ENCODE measurements at regions not wholly inside any gene's neighbourhood (a gene's known extent, or its start where the extent isn't known, plus 50 kb on each side); places are given as distances from the start of the nearest gene placed in this dataset.

- no peak for DNase-seq (ENCODE audit: low read depth)
These were observed 51.2 kb downstream of the FOXL3 start for GRCh38 chr7:340979-341694.

GRCh38 chr7:341841-342638 lies 52.1 kb downstream of the FOXL3 start:
- DNase-seq (ENCODE audit: low read depth) = no peak

GRCh38 chr7:342681-343216 lies 52.8 kb downstream of the FOXL3 start:
- DNase-seq (ENCODE audit: low read depth) = no peak

GRCh38 chr7:343227-343822 lies 53.4 kb downstream of the FOXL3 start:
- no peak for DNase-seq (ENCODE audit: low read depth)

GRCh38 chr7:343864-344607 lies 54.1 kb downstream of the FOXL3 start:
- no peak for DNase-seq (ENCODE audit: low read depth)

- no peak for DNase-seq (ENCODE audit: low read depth)
These were observed 54.6 kb downstream of the FOXL3 start for GRCh38 chr7:344608-344994.

GRCh38 chr7:346116-346898 lies 56.3 kb downstream of the FOXL3 start:
- no peak for DNase-seq (ENCODE audit: low read depth)

- no peak for DNase-seq (ENCODE audit: low read depth)
These were observed 57.1 kb downstream of the FOXL3 start for GRCh38 chr7:347001-347590.

- no peak for DNase-seq (ENCODE audit: low read depth)
These were observed 57.9 kb downstream of the FOXL3 start for GRCh38 chr7:347644-348479.

GRCh38 chr7:348480-348844 lies 58.5 kb downstream of the FOXL3 start:
- no peak for DNase-seq (ENCODE audit: low read depth)

- no peak for DNase-seq (ENCODE audit: low read depth)
These were observed 59.2 kb downstream of the FOXL3 start for GRCh38 chr7:348962-349743.

- DNase-seq (ENCODE audit: low read depth) = no peak
These were observed 61.3 kb downstream of the FOXL3 start for GRCh38 chr7:351256-351655.

GRCh38 chr7:351681-352480 lies 61.9 kb downstream of the FOXL3 start:
- DNase-seq (ENCODE audit: low read depth) = no peak

GRCh38 chr7:353746-354325 lies 63.9 kb downstream of the FOXL3 start:
- DNase-seq (ENCODE audit: low read depth) = no peak

- DNase-seq (ENCODE audit: low read depth) = no peak
These were observed 64.9 kb downstream of the FOXL3 start for GRCh38 chr7:354597-355470.

- DNase-seq (ENCODE audit: low read depth) = no peak
These were observed 65.6 kb downstream of the FOXL3 start for GRCh38 chr7:355568-355967.

GRCh38 chr7:356087-356486 lies 66.1 kb downstream of the FOXL3 start:
- DNase-seq (ENCODE audit: low read depth) = no peak
